Right lung (tissue), 2 donors: ENCODE measurements at regions not wholly inside any gene's neighbourhood (a gene's known extent, or its start where the extent isn't known, plus 50 kb on each side); places are given as distances from the start of the nearest gene placed in this dataset.
"Not testable (repeated sequence)": the region's sequence is repeated elsewhere in the genome, so short reads cannot be mapped to it uniquely, and the experiment has no call there.

ENCODE experiments used
- DNase-seq, 2 donors: peaks; one replicate each; pipeline ENCODE4 v3.0.0-alpha.2; 2013

GRCh38 chr10:8338177-8338766 lies 283.8 kb downstream of the GATA3 start:
- no peak for DNase-seq

DNA sequence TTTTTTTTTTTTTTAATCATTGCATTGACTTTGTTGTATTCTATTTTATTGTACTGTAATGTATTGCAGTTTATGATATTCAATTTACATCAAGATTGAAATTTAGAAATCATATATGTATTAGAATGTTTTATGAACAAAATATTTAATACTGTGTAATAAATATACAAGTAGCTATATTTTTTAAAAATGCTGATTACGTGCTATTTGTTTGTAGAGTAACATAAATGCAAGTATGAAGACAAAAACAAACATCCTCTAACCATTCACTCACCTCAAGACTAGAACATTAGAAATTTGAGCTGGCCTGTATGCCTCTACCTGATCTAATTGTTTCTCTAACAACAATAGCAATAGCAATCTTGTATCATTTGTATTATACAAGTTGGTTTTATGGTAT lies 290.3 kb downstream of the GATA3 start:
- DNase-seq = no peak

DNA sequence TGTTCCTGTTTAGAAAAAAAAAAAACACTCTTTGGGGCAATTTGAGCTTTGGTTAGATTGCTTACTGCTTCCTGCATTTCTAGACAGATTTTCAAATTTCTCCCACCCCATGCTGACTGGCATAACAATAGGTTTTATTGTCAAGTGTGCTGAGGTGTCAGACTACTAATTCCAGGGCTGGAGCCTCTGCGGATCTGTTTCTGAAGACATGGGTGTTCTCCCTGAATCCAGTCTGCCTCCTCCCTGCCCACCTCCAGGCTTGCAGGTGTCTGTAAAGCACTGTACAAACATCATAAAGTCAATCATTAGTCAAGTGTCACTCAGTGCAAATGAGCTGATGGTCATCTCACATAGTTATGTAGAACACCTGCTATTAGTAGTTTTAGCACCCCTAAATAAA lies 292.4 kb downstream of the GATA3 start:
- DNase-seq = no peak

GRCh38 chr10:8347614-8348013 lies 293.1 kb downstream of the GATA3 start:
- not testable (repeated sequence) for DNase-seq

DNA sequence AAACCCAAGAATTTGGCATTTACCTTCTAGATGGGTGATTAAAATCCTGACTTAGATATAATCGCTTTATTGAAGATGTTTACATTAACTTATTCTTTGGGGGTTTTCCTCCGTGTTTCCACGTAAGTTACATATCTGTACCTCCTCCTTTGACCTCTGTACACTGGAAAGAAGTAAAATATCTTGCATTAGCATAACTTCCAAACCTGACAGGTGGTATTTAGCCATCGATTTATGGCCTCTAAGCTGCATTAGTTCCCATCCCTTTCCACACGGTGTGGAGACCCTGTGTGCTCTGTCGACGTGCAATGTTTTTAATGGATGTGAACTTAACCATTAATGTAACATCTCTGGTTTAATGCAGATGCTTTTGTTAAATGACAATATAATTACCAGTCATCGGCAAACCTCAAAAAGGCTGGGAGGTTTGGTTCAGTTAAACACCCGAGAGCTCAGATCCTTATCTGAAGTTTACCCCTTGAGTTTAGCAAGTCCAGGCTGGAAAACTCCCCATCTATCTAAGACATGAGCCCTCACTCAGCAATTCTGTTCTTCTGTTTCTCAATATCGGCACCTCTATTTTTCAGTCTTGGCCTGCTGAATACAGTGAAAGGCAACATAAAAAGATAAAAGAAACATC lies 295.2 kb downstream of the GATA3 start:
- DNase-seq = no peak

DNA sequence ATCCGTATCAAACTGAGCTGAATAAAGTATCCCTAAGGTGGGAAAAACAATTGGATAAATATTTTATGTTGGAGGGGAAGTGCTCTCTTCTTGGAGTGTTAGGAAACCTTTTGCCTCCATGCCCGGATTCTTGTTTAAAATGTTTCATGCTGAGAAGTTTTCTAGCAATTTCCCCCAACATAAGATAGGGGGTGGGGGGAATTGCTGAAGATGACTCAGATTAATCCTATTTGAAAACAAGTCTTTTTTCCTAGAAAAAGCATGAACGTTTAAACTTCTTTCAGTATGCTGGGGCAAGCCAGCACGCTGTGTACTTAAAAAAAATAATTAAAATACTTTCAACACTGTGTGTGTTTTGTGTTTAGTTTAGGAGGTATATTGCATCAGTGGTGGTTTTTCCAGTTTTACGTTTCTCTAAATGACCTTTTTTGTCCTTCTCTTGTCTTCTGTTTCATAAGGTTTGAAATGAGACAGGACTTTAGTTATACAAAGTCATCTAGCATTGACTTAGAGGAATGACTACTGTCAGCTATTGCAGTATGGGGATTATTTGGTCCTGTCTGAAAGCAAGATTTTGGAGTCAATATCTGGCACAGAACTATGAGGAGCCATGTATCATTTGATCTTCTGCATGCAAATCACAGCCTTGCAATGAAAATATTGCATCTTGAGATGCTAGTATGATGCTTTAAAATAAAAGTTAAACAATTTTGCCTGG lies 295.9 kb downstream of the GATA3 start:
- no peak for DNase-seq

- DNase-seq = no peak
Observed at GRCh38 chr10:8352171-8353075, 297.9 kb downstream of the GATA3 start.

GRCh38 chr10:8356283-8356682 lies 301.8 kb downstream of the GATA3 start:
- no peak for DNase-seq

DNA sequence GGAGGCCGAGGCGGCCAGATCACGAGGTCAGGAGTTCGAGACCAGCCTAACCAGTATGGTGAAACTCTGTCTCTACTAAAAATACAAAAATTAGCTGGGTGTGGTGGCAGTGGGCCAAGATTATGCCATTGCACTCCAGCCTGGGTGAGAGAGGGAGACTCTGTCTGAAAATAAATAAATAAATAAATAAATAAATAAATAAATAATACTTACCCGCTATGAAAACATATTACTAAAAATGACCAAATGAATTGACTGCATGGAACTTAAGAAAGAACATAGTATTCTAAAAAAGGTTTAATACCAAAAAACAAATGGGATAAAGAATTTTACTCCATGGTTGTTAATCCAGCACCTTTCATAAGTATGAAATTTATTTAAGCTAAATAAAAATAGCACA lies 305.0 kb downstream of the GATA3 start:
- no peak for DNase-seq

DNA sequence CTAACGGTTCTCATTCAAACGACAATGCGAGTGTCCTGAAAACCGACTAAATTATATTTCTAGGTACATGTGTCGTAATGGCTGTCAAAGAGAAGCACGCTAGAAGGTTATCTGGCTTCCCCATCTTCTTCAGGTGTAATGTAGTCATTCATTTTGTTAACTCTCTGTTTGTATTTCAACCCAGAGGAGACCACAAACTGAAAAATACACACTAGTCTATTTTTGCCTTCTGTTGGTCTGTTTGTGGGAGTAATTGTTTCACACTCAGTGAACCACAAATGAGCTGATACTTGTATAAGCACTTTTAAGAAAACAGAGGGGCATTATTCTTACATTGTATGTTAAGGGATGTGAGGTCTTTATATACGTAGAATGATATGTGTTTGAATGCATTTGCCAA lies 305.9 kb downstream of the GATA3 start:
- DNase-seq = no peak

GRCh38 chr10:8360814-8361509 lies 306.5 kb downstream of the GATA3 start:
- no peak for DNase-seq

DNA sequence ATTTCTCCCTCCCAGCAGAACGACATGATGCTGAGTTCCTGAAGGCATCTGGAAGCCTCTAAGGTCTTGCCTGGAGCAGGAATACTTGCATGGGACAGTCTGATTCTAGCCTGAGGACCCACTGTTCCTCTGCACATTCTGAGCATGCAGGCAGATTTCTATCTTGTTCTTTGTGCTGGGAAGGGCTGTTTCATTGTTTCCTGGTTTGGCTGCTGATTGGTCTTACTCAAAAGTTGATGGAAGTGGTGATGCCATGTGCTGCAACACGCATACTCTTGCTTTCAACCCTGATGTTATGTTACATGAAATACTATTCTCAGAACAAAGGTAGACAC lies 307.0 kb downstream of the GATA3 start:
- DNase-seq = no peak

DNA sequence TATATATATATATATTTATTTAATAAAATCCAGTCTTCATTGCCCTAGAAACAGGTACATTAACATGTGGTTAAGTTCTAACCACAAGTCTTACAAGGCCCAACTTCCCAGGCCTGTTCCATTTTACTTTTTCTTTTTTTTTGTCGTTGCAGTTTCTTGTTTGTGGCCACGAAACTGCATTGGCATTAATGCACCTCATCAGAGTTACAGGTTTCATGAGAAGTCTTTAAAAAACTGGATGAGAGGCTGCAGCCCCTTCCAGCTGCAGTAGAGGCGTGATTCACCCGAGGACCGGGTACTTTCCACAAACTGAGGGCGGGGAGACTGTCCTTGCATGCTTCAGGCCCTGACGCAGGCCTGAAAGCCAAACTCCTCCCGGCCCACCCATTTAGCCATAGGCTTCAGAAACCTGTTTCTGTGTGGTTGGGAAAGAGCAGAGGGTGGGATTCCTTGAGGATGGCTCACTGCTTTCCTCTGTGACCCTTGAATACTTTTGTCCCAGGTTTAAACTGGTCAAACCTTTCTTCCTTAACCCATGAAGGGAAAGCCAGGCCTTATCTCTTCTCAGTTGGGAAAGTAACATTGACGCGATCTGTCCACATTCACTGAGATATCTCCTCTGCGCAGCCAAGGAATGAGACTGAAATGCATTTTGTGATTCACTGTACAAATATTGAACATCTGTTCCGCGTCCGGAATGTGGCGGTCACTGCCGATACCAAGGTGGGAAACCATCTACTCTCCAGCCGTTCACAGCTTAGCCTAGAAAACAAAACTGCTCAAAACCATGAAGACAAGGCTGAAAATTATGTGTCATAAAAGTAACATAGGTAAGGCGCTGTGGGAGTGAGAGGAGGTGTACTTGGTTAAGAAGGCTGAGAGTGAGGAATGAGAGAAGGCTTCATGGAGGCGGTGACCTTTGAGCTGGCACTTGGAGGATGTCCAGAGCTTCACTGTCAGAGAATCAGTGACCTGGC lies 311.7 kb downstream of the GATA3 start:
- DNase-seq = no peak

DNA sequence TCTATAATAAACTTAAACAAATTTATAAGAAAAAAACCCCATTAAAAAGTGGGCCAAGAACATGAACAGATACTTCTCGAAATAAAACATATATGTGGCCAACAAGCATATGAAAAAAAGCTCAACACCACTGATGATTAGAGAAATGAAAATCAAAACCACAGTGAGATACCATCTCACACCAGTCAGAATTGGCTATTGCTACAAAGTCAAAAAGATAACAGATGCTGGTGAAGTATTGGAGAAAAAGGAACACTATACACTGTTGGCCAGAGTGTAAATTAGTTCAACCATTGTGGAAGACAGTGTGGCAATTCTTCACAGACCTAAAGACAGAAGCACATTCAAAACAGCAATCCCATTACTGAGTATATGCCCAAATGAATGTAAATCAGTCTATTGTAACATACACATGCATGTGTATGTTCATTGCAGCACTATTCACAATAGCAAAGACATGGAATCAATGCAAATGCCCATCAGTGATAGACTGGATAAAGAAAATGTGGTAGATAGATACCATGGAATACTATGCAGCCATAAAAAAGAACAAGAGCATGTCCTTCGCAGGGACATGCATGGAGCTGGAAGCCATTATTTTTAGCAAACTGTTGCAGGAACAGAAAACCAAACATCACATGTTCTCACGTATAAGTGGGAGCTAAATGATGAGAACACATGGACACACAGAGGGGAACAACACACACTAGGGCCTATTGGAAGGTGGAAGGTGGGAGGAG lies 313.4 kb downstream of the GATA3 start:
- DNase-seq = not testable (repeated sequence)

GRCh38 chr10:8369666-8370065 lies 315.2 kb downstream of the GATA3 start:
- DNase-seq = no peak

DNA sequence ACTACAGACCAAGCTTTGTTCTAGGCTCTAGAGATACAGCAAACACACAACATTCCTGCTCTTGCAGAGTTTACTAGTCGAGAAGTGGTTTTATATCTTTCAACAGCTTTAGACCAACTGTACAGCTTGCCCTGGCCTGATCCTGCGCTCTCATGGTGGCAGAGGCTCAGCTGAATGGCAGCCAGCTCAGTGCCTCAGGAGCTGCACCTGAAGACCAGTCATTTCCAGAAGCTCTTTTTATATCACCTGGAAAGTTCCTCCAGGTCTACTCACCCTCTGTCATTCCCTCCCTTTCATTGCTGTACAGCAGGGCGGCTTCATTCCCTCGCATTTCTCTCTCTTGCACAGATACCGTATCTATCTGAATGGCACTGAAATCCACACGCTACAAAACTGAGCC lies 319.8 kb downstream of the GATA3 start:
- DNase-seq = no peak

DNA sequence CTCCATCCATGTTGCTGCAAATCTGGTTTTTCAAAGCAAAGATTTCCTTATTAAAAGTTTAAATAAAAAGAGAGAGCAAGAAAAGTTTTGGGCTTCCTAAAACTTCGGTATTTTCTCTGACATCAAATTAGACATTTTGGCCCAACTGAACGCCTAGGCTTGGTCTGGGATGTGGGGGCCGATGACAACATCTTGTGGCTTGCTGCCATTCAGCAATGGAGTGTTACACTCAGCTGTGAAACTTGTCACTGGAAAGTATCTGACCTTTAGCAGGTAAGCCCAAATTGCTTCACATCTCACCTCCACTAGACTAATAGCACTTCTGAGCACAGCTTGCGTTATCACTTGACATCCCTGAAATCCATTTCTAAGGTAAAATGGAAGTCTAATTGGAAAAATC lies 320.6 kb downstream of the GATA3 start:
- DNase-seq = no peak

DNA sequence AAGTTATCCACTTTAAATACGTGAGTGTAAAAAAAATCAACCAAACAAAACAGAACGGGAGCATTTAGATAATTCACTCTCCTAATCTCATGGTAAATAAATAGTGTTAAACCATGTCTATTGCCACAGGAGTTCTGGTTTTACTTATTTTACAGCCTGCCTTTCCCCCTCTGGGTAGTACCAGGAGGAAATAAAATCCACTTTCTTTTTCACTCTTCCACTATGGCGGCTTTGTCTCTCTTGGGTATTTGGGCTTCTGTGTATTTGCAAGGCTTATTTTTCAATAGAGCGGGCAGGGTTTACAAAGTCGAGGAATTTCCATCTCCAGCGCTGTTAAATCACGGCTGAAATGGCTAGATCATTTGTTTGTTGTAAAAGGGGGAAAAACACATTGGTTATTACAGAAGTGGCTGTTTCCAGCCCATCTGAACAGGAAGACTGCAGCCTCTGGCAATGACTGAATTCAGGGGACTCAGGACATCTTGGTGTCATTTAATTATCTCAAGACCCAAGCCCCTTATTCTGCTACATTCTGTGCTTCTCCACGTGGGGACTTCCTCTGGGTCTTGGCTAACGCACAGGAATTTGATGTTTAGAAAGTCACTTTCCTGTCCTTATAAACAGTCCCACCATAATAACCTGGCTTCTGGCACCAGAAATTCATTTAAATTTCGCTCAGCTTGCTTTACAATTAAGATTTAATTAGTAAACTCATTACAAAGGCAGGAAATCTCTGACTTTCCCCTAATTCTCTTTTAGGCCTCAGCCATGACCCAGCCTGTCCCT lies 323.9 kb downstream of the GATA3 start:
- DNase-seq = no peak
